ENCODE measurements at regions not wholly inside any gene's neighbourhood (a gene's known extent, or its start where the extent isn't known, plus 50 kb on each side); places are given as distances from the start of the nearest gene placed in this dataset.
"Not testable (repeated sequence)": the region's sequence is repeated elsewhere in the genome, so short reads cannot be mapped to it uniquely, and the experiment has no call there.

DNA sequence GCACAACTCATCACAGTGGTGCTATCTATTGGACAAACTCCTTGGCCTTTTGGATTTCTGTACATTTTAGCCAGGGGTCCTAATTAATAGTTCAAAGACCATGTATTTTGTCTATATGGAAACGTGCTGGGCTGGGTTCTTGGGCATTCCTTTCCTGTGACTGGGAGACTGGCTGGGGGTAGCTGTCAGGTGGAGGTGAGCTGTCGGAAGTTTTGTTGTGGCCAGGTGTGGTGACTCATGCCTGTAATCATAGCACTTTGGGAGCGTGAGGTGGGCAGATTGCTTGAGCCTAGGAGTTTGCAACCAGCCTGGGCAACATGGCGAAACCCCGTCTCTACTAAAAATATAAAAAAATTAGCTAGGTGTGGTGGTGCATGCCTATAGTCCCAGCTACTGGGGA, 392.4 kb downstream of the RPS6KC1 start:
- H3K27me3 ChIP-seq (replicated peaks; ENCODE audit: control insufficient read depth, insufficient read depth, low read length): no peaks in the 10 kb centered on the region
- no peak overlapping the region for H3K4me3 ChIP-seq (ENCODE audit: low read length)
- DNase-seq (ENCODE audit: low read depth): no peak
- no peak overlapping the region for H3K9ac ChIP-seq (ENCODE audit: low read length)
- H3K36me3 ChIP-seq (ENCODE audit: control insufficient read depth, insufficient read depth, low read length, severe bottlenecking): no peaks in the 10 kb centered on the region
- H3K9me3 ChIP-seq (ENCODE audit: control insufficient read depth, low read length): no peaks in the 10 kb centered on the region
- no peaks in the 10 kb centered on the region for H3K4me1 ChIP-seq (ENCODE audit: control insufficient read depth, insufficient read depth, low read length)

- H3K4me3 ChIP-seq (ENCODE audit: low read length): no peak overlapping the region
- DNase-seq (ENCODE audit: low read depth): no peak
- H3K9me3 ChIP-seq (ENCODE audit: control insufficient read depth, low read length): no peaks in the 10 kb centered on the region
- no peak overlapping the region for H3K9ac ChIP-seq (ENCODE audit: low read length)
- H3K36me3 ChIP-seq (ENCODE audit: control insufficient read depth, insufficient read depth, low read length, severe bottlenecking): no peaks in the 10 kb centered on the region
- no peaks in the 10 kb centered on the region for H3K27me3 ChIP-seq (replicated peaks; ENCODE audit: control insufficient read depth, insufficient read depth, low read length)
- no peaks in the 10 kb centered on the region for H3K4me1 ChIP-seq (ENCODE audit: control insufficient read depth, insufficient read depth, low read length)
Measured at GRCh38 chr1:213444224-213444623, 393.2 kb downstream of the RPS6KC1 start.

GRCh38 chr1:213446496-213446895, 395.5 kb downstream of the RPS6KC1 start:
- Histone ChIP-seq H3K4me3 (ENCODE audit: low read length) (no peak overlapping the region), H3K27me3 (replicated peaks; ENCODE audit: control insufficient read depth, insufficient read depth, low read length) (peaks cover 8% of the 10 kb centered on the region), H3K4me1 (ENCODE audit: control insufficient read depth, insufficient read depth, low read length) (no peaks in the 10 kb centered on the region), H3K9me3 (ENCODE audit: control insufficient read depth, low read length) (no peaks in the 10 kb centered on the region), H3K36me3 (ENCODE audit: control insufficient read depth, insufficient read depth, low read length, severe bottlenecking) (no peaks in the 10 kb centered on the region), H3K9ac (ENCODE audit: low read length) (no peak overlapping the region)
- DNase-seq (ENCODE audit: low read depth): no peak

GRCh38 chr1:213448360-213448759, 397.3 kb downstream of the RPS6KC1 start:
- peaks cover 11% of the 10 kb centered on the region for H3K27me3 ChIP-seq (replicated peaks; ENCODE audit: control insufficient read depth, insufficient read depth, low read length)
- no peak for DNase-seq (ENCODE audit: low read depth)
- H3K9me3 ChIP-seq (ENCODE audit: control insufficient read depth, low read length): no peaks in the 10 kb centered on the region
- H3K36me3 ChIP-seq (ENCODE audit: control insufficient read depth, insufficient read depth, low read length, severe bottlenecking): no peaks in the 10 kb centered on the region
- H3K4me3 ChIP-seq (ENCODE audit: low read length): no peak overlapping the region
- H3K9ac ChIP-seq (ENCODE audit: low read length): no peak overlapping the region
- no peaks in the 10 kb centered on the region for H3K4me1 ChIP-seq (ENCODE audit: control insufficient read depth, insufficient read depth, low read length)

DNA sequence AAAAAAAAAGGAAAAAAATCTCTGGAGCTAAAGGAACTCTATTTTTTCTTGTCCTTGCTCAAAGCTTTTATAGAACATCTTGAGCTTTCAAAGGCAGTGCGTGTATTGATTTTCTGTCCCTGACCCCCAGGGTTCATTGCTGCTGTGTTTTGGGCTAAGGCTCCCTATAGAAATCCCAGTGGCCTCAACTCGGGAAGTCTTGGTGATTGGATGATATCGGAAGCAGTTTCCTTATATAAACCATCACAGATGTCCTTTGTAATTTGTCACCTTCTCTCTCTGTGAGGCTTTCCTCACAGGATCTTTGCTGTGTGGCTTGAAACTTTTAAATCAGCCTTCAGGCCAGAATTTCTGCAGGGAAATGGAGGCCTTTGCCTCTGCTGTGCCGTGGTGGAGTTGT, 397.7 kb downstream of the RPS6KC1 start:
- H3K4me1 ChIP-seq (ENCODE audit: control insufficient read depth, insufficient read depth, low read length): no peaks in the 10 kb centered on the region
- H3K36me3 ChIP-seq (ENCODE audit: control insufficient read depth, insufficient read depth, low read length, severe bottlenecking): no peaks in the 10 kb centered on the region
- H3K4me3 ChIP-seq (ENCODE audit: low read length): no peak overlapping the region

DNA sequence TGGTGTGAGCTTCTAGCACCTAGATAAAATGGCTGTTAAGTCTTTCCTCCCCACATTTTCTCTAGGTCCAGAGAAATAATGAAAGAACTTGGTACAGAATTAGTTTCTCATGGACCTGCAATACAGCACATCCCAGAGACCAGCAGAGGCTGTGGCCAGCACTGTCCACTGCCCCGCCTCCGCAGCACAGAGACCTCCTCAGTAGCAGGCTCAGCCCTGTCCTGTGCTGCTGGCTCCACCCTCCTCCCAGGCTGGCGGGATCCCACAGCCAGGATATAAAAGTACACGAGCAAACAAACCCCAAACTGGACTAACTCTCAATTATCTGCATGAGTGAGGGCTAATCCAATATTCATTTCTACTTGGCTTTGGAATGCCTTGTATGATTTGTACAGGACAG, 401.5 kb downstream of the RPS6KC1 start:
- H3K9ac ChIP-seq (ENCODE audit: low read length): no peak overlapping the region
- peaks cover 11% of the 10 kb centered on the region for H3K27me3 ChIP-seq (replicated peaks; ENCODE audit: control insufficient read depth, insufficient read depth, low read length)
- no peak overlapping the region for H3K4me3 ChIP-seq (ENCODE audit: low read length)
- no peaks in the 10 kb centered on the region for H3K36me3 ChIP-seq (ENCODE audit: control insufficient read depth, insufficient read depth, low read length, severe bottlenecking)
- peaks cover 9% of the 10 kb centered on the region for H3K4me1 ChIP-seq (ENCODE audit: control insufficient read depth, insufficient read depth, low read length)
- H3K9me3 ChIP-seq (ENCODE audit: control insufficient read depth, low read length): no peaks in the 10 kb centered on the region
- DNase-seq (ENCODE audit: low read depth): no peak

More for the DNA sequence above, 397.7 kb downstream of the RPS6KC1 start:
- Histone ChIP-seq H3K9ac (ENCODE audit: low read length) (no peak overlapping the region), H3K27me3 (replicated peaks; ENCODE audit: control insufficient read depth, insufficient read depth, low read length) (peaks cover 11% of the 10 kb centered on the region), H3K9me3 (ENCODE audit: control insufficient read depth, low read length) (no peaks in the 10 kb centered on the region)
- no peak for DNase-seq (ENCODE audit: low read depth)

GRCh38 chr1:213457186-213457585, 406.1 kb downstream of the RPS6KC1 start:
- peak; percentile 12 for DNase-seq (ENCODE audit: low read depth)
- H3K9me3 ChIP-seq (ENCODE audit: control insufficient read depth, low read length): peaks cover 2% of the 10 kb centered on the region
- no peaks in the 10 kb centered on the region for H3K36me3 ChIP-seq (ENCODE audit: control insufficient read depth, insufficient read depth, low read length, severe bottlenecking)
- H3K4me3 ChIP-seq (ENCODE audit: low read length): no peak overlapping the region
- no peaks in the 10 kb centered on the region for H3K27me3 ChIP-seq (replicated peaks; ENCODE audit: control insufficient read depth, insufficient read depth, low read length)
- H3K9ac ChIP-seq (ENCODE audit: low read length): no peak overlapping the region
- H3K4me1 ChIP-seq (ENCODE audit: control insufficient read depth, insufficient read depth, low read length): peaks cover 12% of the 10 kb centered on the region

- peaks cover 2% of the 10 kb centered on the region for H3K9me3 ChIP-seq (ENCODE audit: control insufficient read depth, low read length)
- no peak overlapping the region for H3K4me3 ChIP-seq (ENCODE audit: low read length)
- H3K4me1 ChIP-seq (ENCODE audit: control insufficient read depth, insufficient read depth, low read length): peaks cover 12% of the 10 kb centered on the region
- no peak overlapping the region for H3K9ac ChIP-seq (ENCODE audit: low read length)
- H3K27me3 ChIP-seq (replicated peaks; ENCODE audit: control insufficient read depth, insufficient read depth, low read length): no peaks in the 10 kb centered on the region
- no peaks in the 10 kb centered on the region for H3K36me3 ChIP-seq (ENCODE audit: control insufficient read depth, insufficient read depth, low read length, severe bottlenecking)
- DNase-seq (ENCODE audit: low read depth): peak; percentile 9
Measured at GRCh38 chr1:213457733-213458132, 406.7 kb downstream of the RPS6KC1 start.

- H3K4me3 ChIP-seq (ENCODE audit: low read length); H3K4me1 ChIP-seq (ENCODE audit: control insufficient read depth, insufficient read depth, low read length); DNase-seq (ENCODE audit: low read depth); H3K36me3 ChIP-seq (ENCODE audit: control insufficient read depth, insufficient read depth, low read length, severe bottlenecking); H3K9ac ChIP-seq (ENCODE audit: low read length); H3K9me3 ChIP-seq (ENCODE audit: control insufficient read depth, low read length); H3K27me3 ChIP-seq (replicated peaks; ENCODE audit: control insufficient read depth, insufficient read depth, low read length): not testable (repeated sequence)
Measured at GRCh38 chr1:213462374-213462773, 411.3 kb downstream of the RPS6KC1 start.

DNA sequence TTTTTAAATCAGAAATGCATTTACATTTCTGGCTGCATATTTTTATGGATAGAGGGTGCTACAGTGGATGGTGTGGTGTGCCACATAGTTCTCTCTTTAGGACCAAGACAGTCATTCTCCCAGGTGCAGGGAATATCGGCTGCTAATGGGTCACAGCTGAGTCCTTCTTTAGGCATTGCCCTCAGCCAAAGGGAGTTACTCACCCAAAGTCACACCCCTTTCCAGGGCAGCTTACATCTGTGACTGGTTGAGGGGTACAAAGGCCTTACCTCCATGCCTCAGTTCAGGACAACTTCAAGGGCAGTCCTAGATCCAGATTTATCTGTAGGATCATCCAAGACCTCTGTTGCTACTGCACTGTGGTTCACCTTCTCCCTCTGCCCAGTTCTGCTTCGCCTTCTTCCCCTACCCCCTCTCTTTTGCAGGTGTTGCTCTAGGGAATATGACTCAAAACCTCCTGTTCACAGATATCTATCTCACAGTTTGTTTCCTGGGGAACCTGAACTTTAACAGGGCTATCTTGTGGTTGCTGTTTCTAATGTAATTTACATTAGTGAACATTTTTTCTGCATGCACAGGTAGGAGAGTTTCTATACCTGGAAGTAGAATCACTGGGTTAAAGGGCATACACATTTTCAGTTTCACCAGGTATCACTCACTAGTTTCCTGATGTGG, 413.9 kb downstream of the RPS6KC1 start:
- Histone ChIP-seq H3K4me1 (ENCODE audit: control insufficient read depth, insufficient read depth, low read length) (no peaks in the 10 kb centered on the region), H3K9ac (ENCODE audit: low read length) (no peak overlapping the region), H3K9me3 (ENCODE audit: control insufficient read depth, low read length) (no peaks in the 10 kb centered on the region), H3K4me3 (ENCODE audit: low read length) (no peak overlapping the region), H3K36me3 (ENCODE audit: control insufficient read depth, insufficient read depth, low read length, severe bottlenecking) (no peaks in the 10 kb centered on the region), H3K27me3 (replicated peaks; ENCODE audit: control insufficient read depth, insufficient read depth, low read length) (peaks cover 4% of the 10 kb centered on the region)
- DNase-seq (ENCODE audit: low read depth): no peak

DNA sequence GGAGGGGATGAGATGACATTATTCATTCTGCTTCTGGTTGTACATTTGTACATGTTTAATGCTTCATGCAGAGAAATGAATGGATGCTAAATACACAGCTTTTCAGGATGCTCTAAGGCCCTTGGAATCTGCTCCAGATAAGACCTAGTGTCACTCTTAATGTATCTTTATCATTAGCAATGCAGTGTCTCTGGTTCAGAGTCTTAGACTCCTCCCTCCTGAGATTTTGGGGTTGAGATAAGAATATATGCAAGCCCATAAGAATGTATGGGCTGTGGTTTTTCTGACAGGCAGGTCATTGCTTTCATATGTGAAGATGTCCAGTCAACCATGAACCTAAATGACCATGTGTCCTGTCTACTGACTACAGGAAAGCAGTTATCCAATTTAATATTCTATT, 415.5 kb downstream of the RPS6KC1 start:
- H3K9me3 ChIP-seq (ENCODE audit: control insufficient read depth, low read length): no peaks in the 10 kb centered on the region

DNA sequence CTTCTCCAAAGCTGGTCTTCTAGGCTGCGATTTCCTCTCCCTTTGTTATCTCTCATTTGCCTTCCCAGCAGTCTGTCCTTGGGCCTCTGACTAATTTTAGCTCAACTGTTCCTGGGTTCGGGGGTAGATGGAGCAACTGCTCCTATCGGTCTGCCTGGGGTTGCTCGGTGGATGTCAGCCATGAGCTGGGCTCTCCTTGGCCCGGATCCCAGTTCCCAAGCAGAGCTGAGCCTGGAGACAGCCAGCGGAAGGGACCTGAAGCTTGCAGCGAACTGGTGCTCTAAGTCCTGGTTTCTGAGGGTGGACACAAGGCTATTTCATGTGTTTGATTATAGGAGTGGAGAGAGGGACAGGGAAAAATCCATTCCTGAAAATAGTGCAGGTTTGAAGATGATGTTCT, 423.0 kb downstream of the RPS6KC1 start:
- DNase-seq (ENCODE audit: low read depth): no peak

More for the DNA sequence above, 415.5 kb downstream of the RPS6KC1 start:
- no peak overlapping the region for H3K9ac ChIP-seq (ENCODE audit: low read length)
- H3K36me3 ChIP-seq (ENCODE audit: control insufficient read depth, insufficient read depth, low read length, severe bottlenecking): no peaks in the 10 kb centered on the region
- no peak overlapping the region for H3K4me3 ChIP-seq (ENCODE audit: low read length)
- no peak for DNase-seq (ENCODE audit: low read depth)
- no peaks in the 10 kb centered on the region for H3K4me1 ChIP-seq (ENCODE audit: control insufficient read depth, insufficient read depth, low read length)
- peaks cover 4% of the 10 kb centered on the region for H3K27me3 ChIP-seq (replicated peaks; ENCODE audit: control insufficient read depth, insufficient read depth, low read length)

More for the DNA sequence above, 423.0 kb downstream of the RPS6KC1 start:
- no peaks in the 10 kb centered on the region for H3K9me3 ChIP-seq (ENCODE audit: control insufficient read depth, low read length)
- no peak overlapping the region for H3K9ac ChIP-seq (ENCODE audit: low read length)
- no peak overlapping the region for H3K4me3 ChIP-seq (ENCODE audit: low read length)
- H3K36me3 ChIP-seq (ENCODE audit: control insufficient read depth, insufficient read depth, low read length, severe bottlenecking): no peaks in the 10 kb centered on the region
- H3K4me1 ChIP-seq (ENCODE audit: control insufficient read depth, insufficient read depth, low read length): no peaks in the 10 kb centered on the region
- peaks cover 3% of the 10 kb centered on the region for H3K27me3 ChIP-seq (replicated peaks; ENCODE audit: control insufficient read depth, insufficient read depth, low read length)

Measured in adipocyte (in vitro differentiated cells).